IMR-90 (cell line): ENCODE measurements at regions not wholly inside any gene's neighbourhood (a gene's known extent, or its start where the extent isn't known, plus 50 kb on each side); places are given as distances from the start of the nearest gene placed in this dataset.

Experiments used
- RFX5 ChIP-seq: IDR thresholded peaks from 2 replicates; pipeline ENCODE4 v1.8.0; 2012; ENCODE audit warnings: low read depth, mild to moderate bottlenecking, low read length, moderate library complexity
- TF ChIP-seq, protein P1 (sequence below): conservative IDR thresholded peaks from 2 replicates; pipeline ENCODE4 v1.5.1; 2012; ENCODE audit warnings: mild to moderate bottlenecking, low read depth, low read length, improper control_type of control experiment

DNA sequence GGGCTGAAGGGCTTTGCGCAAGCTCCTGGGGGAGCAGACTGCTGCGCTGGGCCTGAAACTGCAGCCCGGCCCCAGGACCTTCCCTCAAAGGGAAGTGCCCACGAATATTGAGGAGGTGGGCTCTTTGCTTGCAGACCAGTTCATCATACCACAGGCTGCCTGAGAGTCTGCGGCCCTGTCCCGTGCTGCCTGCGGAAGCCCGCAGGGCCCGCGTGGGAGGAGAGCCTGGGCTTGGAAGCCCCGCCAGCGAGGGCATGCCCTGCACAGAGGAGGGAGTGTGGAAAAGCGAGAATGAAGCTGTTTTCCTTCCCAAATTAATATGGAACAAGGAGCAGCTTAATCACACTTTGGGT is 83.6 kb upstream of the MKI67 start:
- TF ChIP-seq RFX5: no peak
- TF ChIP-seq, protein P1, sequence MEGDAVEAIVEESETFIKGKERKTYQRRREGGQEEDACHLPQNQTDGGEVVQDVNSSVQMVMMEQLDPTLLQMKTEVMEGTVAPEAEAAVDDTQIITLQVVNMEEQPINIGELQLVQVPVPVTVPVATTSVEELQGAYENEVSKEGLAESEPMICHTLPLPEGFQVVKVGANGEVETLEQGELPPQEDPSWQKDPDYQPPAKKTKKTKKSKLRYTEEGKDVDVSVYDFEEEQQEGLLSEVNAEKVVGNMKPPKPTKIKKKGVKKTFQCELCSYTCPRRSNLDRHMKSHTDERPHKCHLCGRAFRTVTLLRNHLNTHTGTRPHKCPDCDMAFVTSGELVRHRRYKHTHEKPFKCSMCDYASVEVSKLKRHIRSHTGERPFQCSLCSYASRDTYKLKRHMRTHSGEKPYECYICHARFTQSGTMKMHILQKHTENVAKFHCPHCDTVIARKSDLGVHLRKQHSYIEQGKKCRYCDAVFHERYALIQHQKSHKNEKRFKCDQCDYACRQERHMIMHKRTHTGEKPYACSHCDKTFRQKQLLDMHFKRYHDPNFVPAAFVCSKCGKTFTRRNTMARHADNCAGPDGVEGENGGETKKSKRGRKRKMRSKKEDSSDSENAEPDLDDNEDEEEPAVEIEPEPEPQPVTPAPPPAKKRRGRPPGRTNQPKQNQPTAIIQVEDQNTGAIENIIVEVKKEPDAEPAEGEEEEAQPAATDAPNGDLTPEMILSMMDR: no peak
